ENCODE measurements at regions not wholly inside any gene's neighbourhood (a gene's known extent, or its start where the extent isn't known, plus 50 kb on each side); places are given as distances from the start of the nearest gene placed in this dataset.

DNA sequence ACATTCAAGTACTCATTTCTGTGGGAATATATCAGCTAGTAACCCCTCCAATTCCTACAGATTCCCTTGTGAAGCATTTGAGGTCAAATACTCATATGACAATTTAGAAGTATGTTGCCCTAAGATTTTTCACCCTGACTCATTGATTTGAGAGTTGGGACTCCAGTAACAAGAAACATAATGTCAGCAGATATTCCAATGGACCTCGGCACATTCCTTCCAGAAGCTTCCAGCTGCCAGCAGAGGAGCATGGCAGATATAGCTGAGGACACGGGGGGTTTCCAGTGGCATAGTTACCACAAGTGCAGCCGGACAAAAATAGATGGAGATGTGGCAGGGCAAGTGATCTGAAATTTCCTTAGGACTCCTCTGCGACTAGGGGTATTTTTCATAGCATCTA is 101.9 kb upstream of the ARHGAP28 start:
- no peak overlapping the region for H3K4me3 ChIP-seq (ENCODE audit: insufficient read depth in 1 of 2, low read depth in 1 of 2, low read length in 2 of 2)
- no peaks in the 10 kb centered on the region for H3K27me3 ChIP-seq (ENCODE audit: control insufficient read depth in 1 of 2, insufficient read depth in 1 of 2, low read length in 2 of 2)
- 91% methylated on average over 4 of the region's 4 CpGs for WGBS
- H4K8ac ChIP-seq (ENCODE audit: low read length), result no peak overlapping the region
- no peak overlapping the region for H2BK120ac ChIP-seq (ENCODE audit: low read depth, low read length)
- H2BK5ac ChIP-seq (ENCODE audit: low read depth, low read length, poor library complexity, severe bottlenecking), result no peak overlapping the region
- H2BK12ac ChIP-seq (ENCODE audit: low read length in 2 of 2), result no peak overlapping the region
- no peaks in the 10 kb centered on the region for H3K9me3 ChIP-seq (ENCODE audit: control insufficient read depth, low read length)
- no peak overlapping the region for H3K4me2 ChIP-seq (ENCODE audit: low read length, poor library complexity, severe bottlenecking)
- no peak overlapping the region for H2BK15ac ChIP-seq (ENCODE audit: low read depth, poor library complexity, severe bottlenecking)
- no peak overlapping the region for H3K23ac ChIP-seq (ENCODE audit: low read length in 2 of 2)
- no peaks in the 10 kb centered on the region for H3K36me3 ChIP-seq (ENCODE audit: control insufficient read depth in 1 of 2, insufficient read depth in 2 of 2, low read depth in 1 of 2, low read length in 2 of 2)
- peaks cover 3% of the 10 kb centered on the region for H3K4me1 ChIP-seq (ENCODE audit: control insufficient read depth, insufficient read depth, low read depth, low read length)
- H2AK5ac ChIP-seq (ENCODE audit: low read length, severe bottlenecking), result no peak overlapping the region
- H3K27ac ChIP-seq (ENCODE audit: low read length, poor library complexity, severe bottlenecking), result no peak overlapping the region
- H3K9ac ChIP-seq (ENCODE audit: low read length), result no peak overlapping the region
- no peak overlapping the region for H3K4ac ChIP-seq (ENCODE audit: low read depth in 1 of 2, low read length in 2 of 2)
- no peaks in the 10 kb centered on the region for H3K79me1 ChIP-seq (replicated peaks; ENCODE audit: low read length, poor library complexity, severe bottlenecking)
- no peak for DNase-seq
- H3K14ac ChIP-seq (ENCODE audit: low read length in 2 of 2), result no peak overlapping the region
- no peak overlapping the region for H4K91ac ChIP-seq (ENCODE audit: low read length)
- H3K18ac ChIP-seq (ENCODE audit: low read depth in 1 of 2, low read length in 2 of 2), result no peak overlapping the region
- H2AFZ ChIP-seq (ENCODE audit: low read depth, low read length), result no peak overlapping the region

DNA sequence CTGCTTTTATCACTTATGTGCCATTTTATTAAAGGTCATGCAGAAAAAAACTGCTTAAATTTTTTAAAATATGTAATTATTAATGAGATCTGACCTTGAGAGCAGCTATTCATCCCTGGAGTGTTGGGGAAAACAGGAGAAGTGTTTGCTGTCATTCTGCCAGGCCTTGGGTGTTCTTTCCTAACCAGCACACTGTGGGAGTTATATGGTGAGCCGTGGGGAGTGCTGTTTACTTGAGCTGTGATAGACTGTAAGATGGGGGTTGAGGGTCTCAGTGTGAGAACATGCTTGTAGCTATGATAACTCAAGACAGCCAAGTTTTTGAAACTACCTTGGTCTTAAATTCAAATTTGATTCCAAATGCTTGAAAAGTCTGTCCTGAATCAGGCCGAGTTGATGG is 101.3 kb upstream of the ARHGAP28 start:
- Histone ChIP-seq H3K18ac (ENCODE audit: low read depth in 1 of 2, low read length in 2 of 2) (no peak overlapping the region), H2BK15ac (ENCODE audit: low read depth, poor library complexity, severe bottlenecking) (no peak overlapping the region), H3K36me3 (ENCODE audit: control insufficient read depth in 1 of 2, insufficient read depth in 2 of 2, low read depth in 1 of 2, low read length in 2 of 2) (no peaks in the 10 kb centered on the region), H3K27me3 (ENCODE audit: control insufficient read depth in 1 of 2, insufficient read depth in 1 of 2, low read length in 2 of 2) (no peaks in the 10 kb centered on the region), H3K9me3 (ENCODE audit: control insufficient read depth, low read length) (no peaks in the 10 kb centered on the region), H2AK5ac (ENCODE audit: low read length, severe bottlenecking) (no peak overlapping the region), H2BK12ac (ENCODE audit: low read length in 2 of 2) (no peak overlapping the region), H2AFZ (ENCODE audit: low read depth, low read length) (no peak overlapping the region), H2BK120ac (ENCODE audit: low read depth, low read length) (no peak overlapping the region), H2BK5ac (ENCODE audit: low read depth, low read length, poor library complexity, severe bottlenecking) (no peak overlapping the region), H3K4me3 (ENCODE audit: insufficient read depth in 1 of 2, low read depth in 1 of 2, low read length in 2 of 2) (no peak overlapping the region), H4K8ac (ENCODE audit: low read length) (no peak overlapping the region), H3K4me1 (ENCODE audit: control insufficient read depth, insufficient read depth, low read depth, low read length) (peaks cover 3% of the 10 kb centered on the region), H4K91ac (ENCODE audit: low read length) (no peak overlapping the region), H3K4ac (ENCODE audit: low read depth in 1 of 2, low read length in 2 of 2) (no peak overlapping the region), H3K9ac (ENCODE audit: low read length) (peak overlapping the region; percentile 84), H3K14ac (ENCODE audit: low read length in 2 of 2) (no peak overlapping the region), H3K27ac (ENCODE audit: low read length, poor library complexity, severe bottlenecking) (no peak overlapping the region), H3K23ac (ENCODE audit: low read length in 2 of 2) (no peak overlapping the region), H3K4me2 (ENCODE audit: low read length, poor library complexity, severe bottlenecking) (no peak overlapping the region), H3K79me1 (replicated peaks; ENCODE audit: low read length, poor library complexity, severe bottlenecking) (no peaks in the 10 kb centered on the region)
- no peak for DNase-seq
- 73% methylated on average over 1 of the region's 2 CpGs for WGBS

DNA sequence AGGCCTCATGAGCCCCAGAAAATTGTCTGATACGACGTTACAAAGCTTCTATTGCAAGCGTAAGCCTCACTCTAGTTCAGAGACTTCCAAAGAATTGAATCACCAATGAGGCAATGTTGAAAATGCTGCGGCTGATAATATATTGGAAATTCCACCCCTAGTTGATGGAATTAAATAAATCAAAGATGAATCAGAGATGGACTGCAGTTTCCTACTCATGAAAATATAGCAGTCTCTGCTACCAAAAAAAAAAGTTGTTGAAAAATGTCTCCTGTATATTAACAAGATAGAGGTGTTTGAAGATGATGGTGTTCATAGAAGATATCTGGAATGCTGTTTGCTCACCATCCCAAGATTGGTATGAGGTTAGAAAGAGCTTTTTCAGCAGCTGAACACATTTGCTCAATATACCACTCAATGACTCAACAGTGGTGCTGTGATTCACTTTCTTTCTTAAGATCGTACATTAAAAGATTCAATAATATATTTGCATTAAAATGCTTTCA is 99.8 kb upstream of the ARHGAP28 start:
- no peak for DNase-seq
- Histone ChIP-seq H3K18ac (ENCODE audit: low read depth in 1 of 2, low read length in 2 of 2) (no peak overlapping the region), H3K27ac (ENCODE audit: low read length, poor library complexity, severe bottlenecking) (no peak overlapping the region), H3K9me3 (ENCODE audit: control insufficient read depth, low read length) (no peaks in the 10 kb centered on the region), H3K9ac (ENCODE audit: low read length) (peak overlapping the region; percentile 84), H3K23ac (ENCODE audit: low read length in 2 of 2) (no peak overlapping the region), H3K4me1 (ENCODE audit: control insufficient read depth, insufficient read depth, low read depth, low read length) (no peaks in the 10 kb centered on the region), H3K27me3 (ENCODE audit: control insufficient read depth in 1 of 2, insufficient read depth in 1 of 2, low read length in 2 of 2) (no peaks in the 10 kb centered on the region), H3K79me1 (replicated peaks; ENCODE audit: low read length, poor library complexity, severe bottlenecking) (no peaks in the 10 kb centered on the region), H2AK5ac (ENCODE audit: low read length, severe bottlenecking) (no peak overlapping the region), H3K14ac (ENCODE audit: low read length in 2 of 2) (no peak overlapping the region), H2BK15ac (ENCODE audit: low read depth, poor library complexity, severe bottlenecking) (no peak overlapping the region), H2BK5ac (ENCODE audit: low read depth, low read length, poor library complexity, severe bottlenecking) (no peak overlapping the region), H3K4ac (ENCODE audit: low read depth in 1 of 2, low read length in 2 of 2) (no peak overlapping the region), H2AFZ (ENCODE audit: low read depth, low read length) (no peak overlapping the region), H3K4me3 (ENCODE audit: insufficient read depth in 1 of 2, low read depth in 1 of 2, low read length in 2 of 2) (no peak overlapping the region), H2BK120ac (ENCODE audit: low read depth, low read length) (no peak overlapping the region), H4K8ac (ENCODE audit: low read length) (no peak overlapping the region), H3K4me2 (ENCODE audit: low read length, poor library complexity, severe bottlenecking) (no peak overlapping the region), H3K36me3 (ENCODE audit: control insufficient read depth in 1 of 2, insufficient read depth in 2 of 2, low read depth in 1 of 2, low read length in 2 of 2) (no peaks in the 10 kb centered on the region), H4K91ac (ENCODE audit: low read length) (no peak overlapping the region), H2BK12ac (ENCODE audit: low read length in 2 of 2) (no peak overlapping the region)
- 100% methylated on average over 3 of the region's 5 CpGs for WGBS

DNA sequence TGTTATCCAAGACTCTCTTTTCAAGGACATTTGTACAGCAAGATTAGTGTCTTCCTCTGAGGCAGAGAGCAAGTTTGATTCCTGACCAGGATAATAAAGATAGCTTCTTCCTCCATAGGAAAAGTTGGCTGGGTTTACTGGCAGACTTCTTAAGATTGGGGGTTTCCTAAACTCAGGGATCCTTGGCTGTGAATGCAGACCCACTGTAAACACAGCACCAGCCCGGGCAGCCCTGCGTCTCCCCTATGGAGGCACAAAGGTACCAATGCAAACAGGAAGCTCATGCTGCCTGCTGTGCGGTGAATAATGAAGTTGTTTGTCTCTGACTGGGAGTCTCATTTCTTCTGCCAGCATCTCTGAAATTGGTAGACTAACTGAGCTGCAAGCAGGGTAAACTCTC is 96.2 kb upstream of the ARHGAP28 start:
- H2AK5ac ChIP-seq (ENCODE audit: low read length, severe bottlenecking), result no peak overlapping the region
- no peaks in the 10 kb centered on the region for H3K27me3 ChIP-seq (ENCODE audit: control insufficient read depth in 1 of 2, insufficient read depth in 1 of 2, low read length in 2 of 2)
- H3K4me1 ChIP-seq (ENCODE audit: control insufficient read depth, insufficient read depth, low read depth, low read length), result no peaks in the 10 kb centered on the region
- no peak overlapping the region for H3K14ac ChIP-seq (ENCODE audit: low read length in 2 of 2)
- no peak overlapping the region for H2BK12ac ChIP-seq (ENCODE audit: low read length in 2 of 2)
- H3K9ac ChIP-seq (ENCODE audit: low read length), result no peak overlapping the region
- H3K4me2 ChIP-seq (ENCODE audit: low read length, poor library complexity, severe bottlenecking), result no peak overlapping the region
- H3K18ac ChIP-seq (ENCODE audit: low read depth in 1 of 2, low read length in 2 of 2), result no peak overlapping the region
- no peak for DNase-seq
- H2BK5ac ChIP-seq (ENCODE audit: low read depth, low read length, poor library complexity, severe bottlenecking), result no peak overlapping the region
- no peak overlapping the region for H4K8ac ChIP-seq (ENCODE audit: low read length)
- H2AFZ ChIP-seq (ENCODE audit: low read depth, low read length), result no peak overlapping the region
- H3K27ac ChIP-seq (ENCODE audit: low read length, poor library complexity, severe bottlenecking), result no peak overlapping the region
- no peak overlapping the region for H3K4me3 ChIP-seq (ENCODE audit: insufficient read depth in 1 of 2, low read depth in 1 of 2, low read length in 2 of 2)
- no peak overlapping the region for H3K4ac ChIP-seq (ENCODE audit: low read depth in 1 of 2, low read length in 2 of 2)
- no peaks in the 10 kb centered on the region for H3K9me3 ChIP-seq (ENCODE audit: control insufficient read depth, low read length)
- no peaks in the 10 kb centered on the region for H3K36me3 ChIP-seq (ENCODE audit: control insufficient read depth in 1 of 2, insufficient read depth in 2 of 2, low read depth in 1 of 2, low read length in 2 of 2)
- H2BK15ac ChIP-seq (ENCODE audit: low read depth, poor library complexity, severe bottlenecking), result no peak overlapping the region
- WGBS, result 32% methylated on average over 3 of the region's 3 CpGs
- H4K91ac ChIP-seq (ENCODE audit: low read length), result no peak overlapping the region
- H3K79me1 ChIP-seq (replicated peaks; ENCODE audit: low read length, poor library complexity, severe bottlenecking), result no peaks in the 10 kb centered on the region
- no peak overlapping the region for H3K23ac ChIP-seq (ENCODE audit: low read length in 2 of 2)
- H2BK120ac ChIP-seq (ENCODE audit: low read depth, low read length), result no peak overlapping the region

Measured in mesenchymal stem cell (in vitro differentiated cells and primary cell).